Glomerular visceral epithelial cell (primary cell): ENCODE measurements at regions not wholly inside any gene's neighbourhood (a gene's known extent, or its start where the extent isn't known, plus 50 kb on each side); places are given as distances from the start of the nearest gene placed in this dataset.

ENCODE experiments used
- DNase-seq: peaks from one replicate; pipeline ENCODE4 v3.0.0-alpha.2; 2016; ENCODE audit errors: extremely low spot score

- DNase-seq: no peak
Measured at GRCh38 chr2:8567469-8568260, 114.2 kb upstream of the ID2 start.

- no peak for DNase-seq
Measured at GRCh38 chr2:8568543-8569302, 113.1 kb upstream of the ID2 start.

GRCh38 chr2:8569332-8569930 is 112.4 kb upstream of the ID2 start:
- DNase-seq: no peak

DNA sequence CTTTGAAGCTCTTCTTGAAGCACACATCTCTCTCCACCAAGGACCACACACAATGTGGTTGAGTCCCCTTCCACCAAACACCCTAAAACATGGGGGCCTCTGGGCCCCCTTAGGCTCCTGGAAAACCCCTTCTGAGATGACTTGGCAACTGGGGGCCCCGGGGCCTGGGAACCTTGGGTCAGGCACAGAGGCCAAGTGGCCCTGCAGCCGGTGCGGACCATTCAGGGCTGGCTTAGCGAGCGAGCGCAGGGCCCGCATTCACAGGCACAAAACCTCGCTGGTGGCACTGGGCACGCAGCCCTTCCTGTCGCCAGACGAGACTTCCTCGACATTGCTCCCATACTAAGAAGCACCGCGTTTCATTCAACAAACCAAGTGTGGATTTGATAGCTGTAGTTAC is 111.2 kb upstream of the ID2 start:
- no peak for DNase-seq

GRCh38 chr2:8571301-8571791 is 110.5 kb upstream of the ID2 start:
- no peak for DNase-seq

- DNase-seq: no peak
Measured at GRCh38 chr2:8571792-8572499, 109.9 kb upstream of the ID2 start.

DNA sequence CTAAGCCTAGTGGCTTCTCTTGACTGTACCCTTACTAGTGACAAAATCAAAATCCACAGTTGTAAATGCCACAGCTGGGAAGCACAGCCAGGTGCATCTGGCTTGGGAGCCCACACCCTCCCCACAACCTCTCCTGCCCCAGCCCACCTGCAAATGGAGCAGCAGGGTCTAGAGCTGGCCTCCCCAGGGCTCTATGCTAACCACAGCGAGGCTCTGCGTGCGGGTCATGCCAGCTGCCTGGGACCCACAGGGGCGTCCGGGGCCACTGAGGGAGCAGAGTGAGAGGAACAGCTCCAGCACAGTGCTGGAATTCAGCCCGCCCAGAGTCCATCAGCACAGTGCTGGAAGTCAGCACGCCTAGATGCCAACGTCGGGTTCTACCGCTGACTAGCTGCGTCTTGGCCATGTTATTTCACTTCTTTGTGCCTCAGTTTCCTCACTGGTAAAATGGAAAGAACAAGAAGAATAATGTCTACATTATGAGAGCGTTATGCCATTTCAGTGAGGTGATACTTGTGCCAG is 109.1 kb upstream of the ID2 start:
- no peak for DNase-seq

DNA sequence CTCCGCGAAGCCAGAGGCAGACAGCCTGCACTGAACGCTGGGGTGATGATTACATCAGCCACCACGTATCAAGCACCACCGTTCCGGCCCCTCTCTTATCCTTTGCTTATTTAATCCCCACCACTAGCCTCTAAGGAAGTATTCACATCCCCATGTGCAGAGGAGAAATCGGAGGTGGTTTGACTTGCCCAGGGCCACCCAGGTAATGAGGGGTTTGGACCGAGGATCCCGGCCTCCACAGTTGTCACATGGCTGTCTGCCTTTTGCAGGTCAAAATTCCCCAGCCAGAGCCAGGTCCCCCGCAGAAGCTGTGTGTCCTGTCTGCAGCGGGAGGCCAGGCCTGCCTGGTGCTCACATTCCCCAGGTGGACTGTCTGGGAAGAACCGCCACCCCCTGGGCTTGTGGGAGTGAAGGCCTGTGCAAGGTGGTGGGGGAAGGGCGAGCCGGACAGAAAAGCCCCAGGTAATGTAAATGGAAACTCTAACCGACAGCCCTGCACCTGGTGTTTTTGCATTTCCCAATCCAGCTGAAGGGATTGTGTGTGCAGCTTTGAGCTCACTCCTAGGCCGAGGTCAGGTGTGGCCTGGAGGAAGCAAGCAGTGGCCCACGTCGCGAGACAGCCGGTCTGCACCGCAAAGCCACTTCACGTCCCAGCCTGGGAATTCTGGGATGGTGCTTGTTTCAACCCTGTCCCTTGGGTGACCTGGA is 108.5 kb upstream of the ID2 start:
- no peak for DNase-seq

GRCh38 chr2:8573942-8574195 is 108.0 kb upstream of the ID2 start:
- no peak for DNase-seq

- DNase-seq: no peak
Measured at GRCh38 chr2:8574196-8575037, 107.4 kb upstream of the ID2 start.

- no peak for DNase-seq
Measured at GRCh38 chr2:8575038-8575833, 106.6 kb upstream of the ID2 start.

- no peak for DNase-seq
Measured at GRCh38 chr2:8575834-8576423, 105.9 kb upstream of the ID2 start.

DNA sequence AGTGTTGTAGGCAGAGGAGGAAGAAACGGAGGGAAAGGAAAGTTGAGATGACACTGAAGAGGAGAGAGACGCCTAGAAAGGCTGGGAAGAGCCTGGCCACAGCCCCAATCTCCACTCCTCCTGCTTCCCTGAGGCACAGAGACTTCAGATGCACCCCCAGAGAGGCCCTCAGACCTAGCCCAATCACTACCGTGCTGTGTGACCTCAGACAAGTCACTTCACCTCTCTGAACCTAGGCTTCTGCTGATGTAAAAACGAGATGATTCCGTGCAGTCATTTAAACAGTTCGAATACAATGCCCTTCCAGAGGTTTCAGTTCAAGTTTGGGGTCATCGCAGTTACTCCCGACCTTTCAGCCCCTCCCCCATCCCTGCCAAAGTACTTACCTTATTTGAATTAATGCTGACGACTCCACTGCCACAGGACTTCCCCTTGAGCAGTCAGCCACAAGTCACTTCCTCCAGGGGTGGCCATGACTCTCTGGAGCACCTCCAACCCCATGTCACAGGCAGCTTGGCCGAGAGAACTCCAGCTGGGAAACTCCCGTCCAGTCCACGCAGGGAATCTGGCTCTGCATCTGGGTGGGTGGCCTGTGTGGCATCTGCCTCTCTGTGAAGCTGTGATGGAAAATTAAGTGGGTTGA is 105.2 kb upstream of the ID2 start:
- DNase-seq: no peak

- no peak for DNase-seq
Measured at GRCh38 chr2:8577573-8577972, 104.3 kb upstream of the ID2 start.

GRCh38 chr2:8578335-8579244 is 103.3 kb upstream of the ID2 start:
- no peak for DNase-seq

- DNase-seq: no peak
Measured at GRCh38 chr2:8579485-8580085, 102.3 kb upstream of the ID2 start.
